ENCODE measurements at regions not wholly inside any gene's neighbourhood (a gene's known extent, or its start where the extent isn't known, plus 50 kb on each side); places are given as distances from the start of the nearest gene placed in this dataset.
"Not testable (repeated sequence)": the region's sequence is repeated elsewhere in the genome, so short reads cannot be mapped to it uniquely, and the experiment has no call there.

GRCh38 chr1:29631361-29631760 lies 395.0 kb downstream of the PTPRU start:
- no peak for DNase-seq (ENCODE audit: low spot score)

- no peak for DNase-seq (ENCODE audit: low spot score)
Observed at GRCh38 chr1:29630756-29631155, 394.4 kb downstream of the PTPRU start.

- DNase-seq (ENCODE audit: low spot score), result no peak
Observed at GRCh38 chr1:29629814-29630516, 393.6 kb downstream of the PTPRU start.

GRCh38 chr1:29629401-29629800 lies 393.1 kb downstream of the PTPRU start:
- no peak for DNase-seq (ENCODE audit: low spot score)

- DNase-seq (ENCODE audit: low spot score), result no peak
Observed at GRCh38 chr1:29628190-29628589, 391.9 kb downstream of the PTPRU start.

- no peak for DNase-seq (ENCODE audit: low spot score)
Observed at GRCh38 chr1:29626726-29627125, 390.4 kb downstream of the PTPRU start.

- DNase-seq (ENCODE audit: low spot score), result no peak
Observed at GRCh38 chr1:29626066-29626465, 389.7 kb downstream of the PTPRU start.

- DNase-seq (ENCODE audit: low spot score), result no peak
Observed at GRCh38 chr1:29625084-29625420, 388.7 kb downstream of the PTPRU start.

- no peak for DNase-seq (ENCODE audit: low spot score)
Observed at GRCh38 chr1:29624320-29625083, 388.2 kb downstream of the PTPRU start.

- no peak for DNase-seq (ENCODE audit: low spot score)
Observed at GRCh38 chr1:29623501-29623900, 387.2 kb downstream of the PTPRU start.

- DNase-seq (ENCODE audit: low spot score), result no peak
Observed at GRCh38 chr1:29621826-29622435, 385.6 kb downstream of the PTPRU start.

GRCh38 chr1:29620631-29621030 lies 384.3 kb downstream of the PTPRU start:
- DNase-seq (ENCODE audit: low spot score), result no peak

GRCh38 chr1:29607236-29607635 lies 370.9 kb downstream of the PTPRU start:
- DNase-seq (ENCODE audit: low spot score), result no peak

GRCh38 chr1:29604796-29605195 lies 368.5 kb downstream of the PTPRU start:
- DNase-seq (ENCODE audit: low spot score), result not testable (repeated sequence)

- DNase-seq (ENCODE audit: low spot score), result no peak
Observed at GRCh38 chr1:29603622-29604021, 367.3 kb downstream of the PTPRU start.

- DNase-seq (ENCODE audit: low spot score), result no peak
Observed at GRCh38 chr1:29602203-29602602, 365.9 kb downstream of the PTPRU start.

- DNase-seq (ENCODE audit: low spot score), result no peak
Observed at GRCh38 chr1:29601021-29601420, 364.7 kb downstream of the PTPRU start.

- no peak for DNase-seq (ENCODE audit: low spot score)
Observed at GRCh38 chr1:29599826-29600225, 363.5 kb downstream of the PTPRU start.

GRCh38 chr1:29599071-29599470 lies 362.7 kb downstream of the PTPRU start:
- no peak for DNase-seq (ENCODE audit: low spot score)

GRCh38 chr1:29597861-29598260 lies 361.5 kb downstream of the PTPRU start:
- no peak for DNase-seq (ENCODE audit: low spot score)

GRCh38 chr1:29593601-29594382 lies 357.5 kb downstream of the PTPRU start:
- no peak for DNase-seq (ENCODE audit: low spot score)

- no peak for DNase-seq (ENCODE audit: low spot score)
Observed at GRCh38 chr1:29592731-29593130, 356.4 kb downstream of the PTPRU start.

- no peak for DNase-seq (ENCODE audit: low spot score)
Observed at GRCh38 chr1:29592261-29592615, 355.9 kb downstream of the PTPRU start.
